NCI-H128 (cell line): ENCODE measurements at regions not wholly inside any gene's neighbourhood (a gene's known extent, or its start where the extent isn't known, plus 50 kb on each side); places are given as distances from the start of the nearest gene placed in this dataset.

Experiments
- DNase-seq: peaks from one replicate; lab custom pipeline; 2025; ENCODE audit not compliant: unreplicated experiment; lab: John Stamatoyannopoulos, UW

DNA sequence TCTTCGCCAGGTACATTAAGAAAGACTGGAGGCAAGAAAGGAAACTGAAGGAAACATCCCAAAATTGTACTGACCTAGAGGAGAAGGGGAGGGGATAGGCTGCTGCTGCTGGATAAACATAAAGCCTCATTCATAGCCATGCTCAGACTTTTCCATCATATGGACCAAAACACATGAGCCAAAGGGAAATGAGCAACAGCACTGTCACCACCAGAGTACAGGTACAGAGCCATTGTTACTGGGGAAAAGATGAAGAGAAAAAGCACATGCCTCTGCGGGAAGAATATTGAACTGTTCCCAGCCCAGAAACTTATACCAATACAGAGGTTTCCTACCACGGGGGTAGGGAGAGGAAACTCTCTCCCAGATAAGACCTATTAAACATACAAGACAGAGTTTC is 861.9 kb downstream of the NTRK3 start:
- DNase-seq = no peak

DNA sequence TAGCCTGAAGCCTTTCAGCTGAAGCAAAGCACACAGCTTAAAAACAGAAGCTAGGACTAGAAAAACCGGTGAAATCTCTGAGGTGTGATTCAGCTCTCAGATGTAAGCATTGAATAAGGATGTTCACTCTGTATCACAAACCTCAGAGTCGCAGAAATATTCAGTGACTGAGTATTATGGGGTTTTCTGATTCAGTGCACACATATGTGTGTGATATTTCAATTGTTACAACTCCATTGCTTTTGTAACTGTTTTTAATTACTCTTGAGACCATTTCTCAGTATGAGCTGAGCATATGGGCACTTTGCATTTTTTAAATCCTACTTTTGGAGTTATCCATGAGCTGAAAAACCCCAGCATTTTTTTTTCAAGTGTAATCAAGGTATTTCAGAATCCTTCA is 868.8 kb downstream of the NTRK3 start:
- no peak for DNase-seq

DNA sequence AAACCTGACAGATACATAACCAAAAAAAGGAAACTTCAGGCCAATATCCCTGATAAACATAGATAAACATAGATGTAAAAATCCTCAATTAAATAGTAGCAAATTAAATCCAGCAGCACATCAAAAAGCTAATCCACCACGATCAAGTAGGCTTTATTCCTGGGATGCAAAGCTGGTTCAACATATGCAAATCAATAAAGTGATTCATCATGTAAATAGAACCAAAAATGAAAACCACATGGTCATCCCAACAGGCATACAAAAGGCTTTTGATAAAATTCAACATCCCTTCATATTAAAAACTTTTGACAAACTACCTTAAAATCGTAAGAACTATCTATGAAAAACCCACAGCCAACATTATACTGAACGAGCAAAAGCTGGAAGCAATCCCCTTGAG is 882.2 kb downstream of the NTRK3 start:
- DNase-seq = no peak

DNA sequence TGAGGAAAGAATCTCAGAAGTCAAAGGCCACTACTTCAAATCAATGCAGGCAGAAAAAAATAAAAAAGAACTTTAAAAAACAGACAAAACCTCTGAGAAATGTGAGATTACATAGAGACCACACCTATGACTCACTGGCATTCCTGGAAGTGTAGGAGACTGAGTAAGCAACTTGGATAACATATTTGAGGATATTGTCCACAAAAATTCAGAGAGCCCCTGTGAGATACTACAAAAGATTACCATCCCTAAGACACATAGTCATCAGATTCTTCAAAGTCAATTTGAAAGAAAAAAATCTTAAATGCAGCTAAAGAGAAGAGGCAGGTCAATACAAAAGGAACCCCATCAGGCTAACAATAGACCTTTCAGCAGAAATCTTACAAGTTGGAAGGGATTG is 887.3 kb downstream of the NTRK3 start:
- no peak for DNase-seq

DNA sequence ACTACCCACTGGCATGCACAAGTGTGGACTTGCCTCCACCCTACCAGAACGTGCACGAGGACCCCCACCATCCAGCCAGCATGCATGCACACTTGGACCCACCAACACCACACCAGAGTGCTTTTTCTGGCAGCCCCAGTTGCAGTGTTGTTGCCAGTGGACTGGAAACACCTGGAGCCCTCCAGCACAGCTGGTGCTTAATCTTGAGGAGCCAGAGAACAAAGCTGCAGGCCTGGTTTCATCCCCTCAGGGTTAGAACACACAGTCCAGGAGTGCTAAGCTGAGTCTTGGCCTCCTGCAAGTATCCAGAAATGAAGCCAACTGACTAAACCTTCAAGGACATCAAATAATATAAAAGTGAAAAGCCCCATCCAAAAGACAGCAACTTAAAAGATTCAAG is 888.0 kb downstream of the NTRK3 start:
- no peak for DNase-seq

DNA sequence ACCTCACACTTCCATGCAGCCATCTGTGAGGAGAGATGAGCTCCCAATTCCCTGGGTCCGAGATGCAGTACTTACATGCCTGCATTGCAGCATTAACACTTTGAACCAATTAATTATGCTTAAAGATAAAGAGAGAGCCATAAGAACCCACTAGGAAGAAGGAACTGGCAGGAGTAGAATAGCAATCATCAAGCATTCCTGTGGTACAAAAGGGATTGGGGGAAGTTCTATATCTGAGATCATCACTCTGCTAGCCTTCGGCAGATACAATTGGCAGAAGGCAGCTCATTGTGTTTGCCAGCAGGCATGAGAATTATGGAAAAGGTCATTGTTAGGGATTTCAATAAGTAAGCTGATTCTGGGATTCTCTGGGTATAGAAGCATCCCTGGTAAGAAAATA is 891.4 kb downstream of the NTRK3 start:
- no peak for DNase-seq

DNA sequence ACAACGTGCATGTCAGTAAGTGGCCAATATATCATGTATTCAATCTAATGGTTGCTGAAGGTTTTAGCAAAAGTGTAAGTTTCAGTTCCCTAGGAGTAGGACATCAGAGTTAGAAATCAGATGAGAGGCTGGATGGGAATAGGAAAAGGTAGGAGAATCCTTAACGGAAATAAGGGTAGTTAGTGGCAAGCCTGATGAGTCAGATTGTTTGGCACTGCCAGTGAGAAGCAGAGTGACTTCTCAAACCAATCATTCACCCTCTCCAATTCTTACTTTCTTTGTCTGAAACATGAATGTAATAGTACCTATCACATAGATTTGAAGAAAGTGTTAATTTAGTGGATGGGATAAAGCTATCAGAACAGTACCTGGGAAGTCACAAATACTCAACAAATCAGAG is 894.0 kb downstream of the NTRK3 start:
- no peak for DNase-seq

DNA sequence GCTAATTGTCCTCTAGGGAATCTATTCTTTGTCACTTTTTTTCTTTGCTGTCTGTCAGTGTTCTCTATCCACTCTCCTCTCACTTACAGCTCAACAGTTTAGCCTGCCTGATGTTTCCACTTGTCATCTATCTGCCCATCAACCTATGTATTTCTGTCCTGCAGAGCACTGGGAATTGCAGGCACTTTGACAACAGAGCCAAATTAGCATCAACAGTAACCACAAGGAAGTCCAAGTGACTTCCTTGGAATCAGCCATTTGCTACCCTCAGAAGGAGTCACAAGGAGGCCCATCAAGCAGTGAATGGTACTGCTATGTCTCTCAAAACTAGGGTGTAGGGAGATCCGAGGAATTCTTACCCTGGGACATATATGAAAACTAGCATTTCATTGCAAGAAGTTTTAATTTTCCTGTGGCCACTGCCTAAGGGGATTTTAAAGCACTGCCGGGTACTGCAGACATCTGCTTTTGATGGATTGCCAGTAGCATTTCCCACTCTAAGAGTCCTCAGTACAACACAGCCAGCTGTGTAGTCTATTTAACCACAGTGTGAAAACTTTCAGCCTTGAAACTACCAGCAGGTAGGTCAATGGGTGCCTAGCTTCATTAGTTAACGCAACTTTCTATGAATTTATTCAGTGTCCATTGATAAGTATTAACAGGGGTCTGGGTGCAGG is 898.8 kb downstream of the NTRK3 start:
- no peak for DNase-seq

DNA sequence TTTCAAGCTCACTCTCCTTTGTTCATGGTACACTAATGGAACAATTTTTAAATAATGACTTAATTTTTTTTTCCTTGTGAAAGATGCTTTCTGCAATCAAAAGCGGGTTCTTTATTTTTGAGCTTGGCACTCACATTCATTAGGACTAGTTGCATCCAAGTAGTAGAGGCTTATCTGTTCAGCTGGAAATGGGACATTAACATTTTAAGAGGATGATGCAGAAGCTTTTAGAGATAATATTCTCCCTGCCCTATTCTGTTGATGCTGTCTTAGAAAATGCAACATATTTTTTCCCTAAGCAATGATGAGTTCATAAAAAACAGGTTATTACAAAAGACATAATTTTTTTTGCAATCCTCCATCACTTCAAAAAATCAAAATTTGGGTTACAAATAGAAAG is 900.6 kb downstream of the NTRK3 start:
- no peak for DNase-seq

DNA sequence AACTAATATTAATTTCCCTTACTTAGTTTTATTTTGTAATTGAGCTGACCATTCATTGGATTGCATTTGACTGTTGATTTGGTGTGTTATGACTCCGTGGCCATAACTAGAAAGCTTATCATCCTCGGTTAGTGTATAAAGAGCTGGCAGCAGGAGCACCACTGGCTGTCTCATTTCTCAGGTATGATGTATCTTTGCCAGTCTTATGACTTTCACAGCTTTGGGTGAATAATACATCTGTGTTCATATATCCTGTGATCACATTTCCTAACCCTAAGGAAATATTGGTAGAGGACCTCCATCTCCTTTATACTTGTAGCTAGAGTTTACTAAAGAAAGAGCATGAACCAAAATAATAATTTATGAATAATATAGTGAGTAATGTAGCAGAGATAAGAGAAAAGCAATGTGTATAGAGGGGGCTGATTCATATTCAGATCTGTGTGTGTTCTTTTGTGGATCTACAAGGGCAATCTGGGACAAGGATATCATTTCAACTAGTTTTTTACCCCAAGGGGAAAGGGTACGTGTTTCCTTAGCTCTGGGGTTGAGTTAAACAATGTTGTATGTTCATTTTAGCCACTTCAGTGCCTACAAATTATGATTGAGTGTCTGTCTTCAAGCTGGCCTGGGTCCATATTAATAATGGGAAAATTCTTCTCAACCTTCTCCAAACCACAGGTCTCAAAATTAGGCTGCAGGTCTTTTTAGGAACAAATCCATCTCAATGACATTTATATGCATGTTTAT is 901.7 kb downstream of the NTRK3 start:
- DNase-seq = no peak

DNA sequence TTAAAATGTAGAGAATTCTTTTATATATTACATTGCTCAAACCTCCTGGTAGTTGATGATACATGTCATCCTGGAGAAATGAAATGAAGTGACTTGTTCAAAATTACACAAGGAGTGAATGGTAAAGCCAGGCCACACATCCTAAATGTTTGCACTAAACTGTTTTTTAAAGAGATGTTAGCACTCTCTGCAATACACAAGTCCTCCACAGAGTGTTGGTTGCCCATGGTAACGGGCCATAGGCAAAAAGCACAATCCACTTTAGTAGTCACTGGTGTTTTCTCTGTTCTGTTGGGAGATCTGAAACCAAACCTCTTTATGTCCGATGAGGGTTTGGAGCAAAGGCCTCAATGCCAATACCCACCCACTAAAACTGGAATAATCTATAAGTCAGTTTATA is 907.4 kb downstream of the NTRK3 start:
- no peak for DNase-seq

DNA sequence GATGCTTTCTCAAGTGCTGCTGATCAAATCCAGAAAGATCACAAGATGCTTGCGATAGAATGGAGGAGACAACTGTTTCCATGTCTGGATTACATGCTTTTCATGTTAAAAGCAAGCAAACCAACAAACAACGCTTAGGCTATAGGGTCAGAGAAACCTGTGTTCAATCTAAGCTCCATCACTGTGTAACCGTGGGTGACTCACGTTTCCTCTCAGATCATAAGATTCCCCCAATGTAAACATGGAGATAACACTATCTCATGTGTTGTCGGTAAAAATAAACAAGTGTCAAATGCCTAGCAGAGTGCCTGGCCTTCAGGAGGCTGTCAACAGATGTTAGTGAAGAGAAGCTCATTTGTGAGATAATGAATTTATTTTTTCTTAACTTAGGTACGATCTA is 907.8 kb downstream of the NTRK3 start:
- DNase-seq = no peak

DNA sequence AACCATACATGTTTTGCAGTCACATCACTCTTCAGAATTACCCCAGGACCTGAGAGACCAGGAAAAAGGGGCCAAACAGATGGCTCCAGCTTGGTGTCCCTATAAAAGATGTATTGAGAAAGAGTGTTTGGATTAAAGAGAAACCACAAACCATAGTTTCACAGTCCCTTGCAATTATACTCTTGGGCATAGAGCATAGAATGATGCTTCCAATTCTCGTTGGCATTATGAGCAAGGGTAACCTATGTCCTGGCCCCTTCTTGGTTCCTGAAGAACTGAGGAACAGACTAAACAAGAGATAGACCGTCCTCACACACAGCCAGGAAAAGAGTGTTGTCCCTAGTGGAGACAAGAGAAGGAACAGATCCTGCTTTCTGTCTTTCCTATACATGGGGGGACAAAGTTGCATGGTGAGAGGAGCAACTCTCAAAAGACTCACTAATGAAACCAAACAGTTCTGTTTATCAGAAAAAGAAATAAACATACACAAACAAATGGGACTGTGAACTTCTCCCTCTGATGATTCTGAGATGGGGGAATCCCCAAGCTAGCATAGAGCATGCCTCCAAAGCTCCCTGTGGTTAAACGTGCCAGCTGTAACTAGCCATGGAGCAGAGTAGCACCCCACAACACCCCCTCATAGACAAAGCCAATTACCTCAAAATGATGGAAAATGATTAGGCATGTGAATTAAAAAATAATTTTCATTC is 908.6 kb downstream of the NTRK3 start:
- DNase-seq = no peak

DNA sequence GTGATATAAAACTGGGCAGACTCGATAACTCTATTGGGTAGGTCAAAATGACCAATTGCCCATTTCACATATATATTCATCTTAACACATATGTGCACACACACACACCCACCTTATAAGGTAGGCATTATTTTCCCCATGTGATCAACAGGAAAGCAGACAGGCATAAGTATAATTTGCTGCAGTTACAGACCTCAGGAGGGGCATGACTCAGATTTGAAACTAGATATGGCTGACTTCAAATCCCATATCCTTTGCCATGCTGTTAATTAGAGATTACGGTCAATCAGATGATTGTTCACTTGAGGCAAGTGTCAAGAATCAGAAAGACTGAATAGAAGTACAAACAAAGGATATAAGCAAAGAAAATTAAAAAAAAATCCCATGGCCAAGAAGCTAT is 910.6 kb downstream of the NTRK3 start:
- no peak for DNase-seq

DNA sequence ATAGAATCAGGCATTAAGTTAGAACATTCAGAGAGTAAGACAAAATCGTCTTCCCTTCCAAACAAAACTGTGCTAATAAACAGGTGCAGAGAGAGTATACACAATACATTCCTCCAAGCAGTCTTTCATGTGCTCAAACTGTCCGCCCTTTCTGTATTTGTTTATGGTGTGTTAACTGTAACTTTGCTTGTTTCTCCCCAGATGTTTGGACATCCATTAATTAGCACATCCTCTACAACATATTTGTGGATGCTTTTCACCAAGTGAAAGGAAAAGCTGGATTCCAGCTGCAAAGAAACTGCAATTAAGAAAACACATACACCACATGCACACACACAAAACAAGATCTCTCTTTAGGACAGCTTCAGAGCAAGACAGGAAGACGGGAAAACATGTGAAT is 912.6 kb downstream of the NTRK3 start:
- no peak for DNase-seq

DNA sequence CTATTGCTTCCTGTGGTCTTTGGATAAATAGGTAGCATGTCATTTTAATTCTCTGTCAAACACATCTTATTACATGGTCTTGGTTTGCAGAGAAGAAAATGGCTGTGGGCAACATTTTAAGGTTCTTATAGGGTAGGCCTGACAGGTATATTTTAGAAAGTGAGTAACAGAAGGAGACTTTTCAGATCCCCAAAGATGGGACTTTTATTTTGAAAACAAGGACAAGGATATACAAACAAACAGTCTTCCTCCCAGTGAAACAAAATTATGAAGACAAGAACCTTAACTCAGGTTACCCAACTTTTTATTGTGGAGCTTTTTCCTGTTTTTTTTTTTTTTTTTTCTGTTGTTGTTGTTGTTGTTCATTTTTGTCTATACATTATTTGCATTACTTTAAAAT is 916.2 kb downstream of the NTRK3 start:
- no peak for DNase-seq

DNA sequence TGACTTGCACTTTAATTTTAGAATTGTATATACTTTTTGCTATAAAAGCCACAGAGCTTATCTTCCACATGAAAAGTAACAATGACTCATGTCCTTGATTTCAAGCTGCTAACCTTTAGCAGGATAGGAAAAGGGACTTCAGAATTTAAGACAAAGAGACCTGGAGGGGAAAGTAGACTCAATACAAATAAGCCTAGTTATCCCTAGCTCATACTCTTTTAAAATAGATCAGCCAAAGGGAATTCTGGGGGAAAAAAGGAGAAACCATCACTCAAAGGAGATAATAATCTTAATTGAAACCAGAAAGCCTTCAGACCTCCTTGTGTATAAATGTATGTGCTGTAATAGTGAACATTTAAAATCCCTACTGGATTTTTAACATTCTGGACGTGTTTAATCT is 930.3 kb downstream of the NTRK3 start:
- DNase-seq = no peak

DNA sequence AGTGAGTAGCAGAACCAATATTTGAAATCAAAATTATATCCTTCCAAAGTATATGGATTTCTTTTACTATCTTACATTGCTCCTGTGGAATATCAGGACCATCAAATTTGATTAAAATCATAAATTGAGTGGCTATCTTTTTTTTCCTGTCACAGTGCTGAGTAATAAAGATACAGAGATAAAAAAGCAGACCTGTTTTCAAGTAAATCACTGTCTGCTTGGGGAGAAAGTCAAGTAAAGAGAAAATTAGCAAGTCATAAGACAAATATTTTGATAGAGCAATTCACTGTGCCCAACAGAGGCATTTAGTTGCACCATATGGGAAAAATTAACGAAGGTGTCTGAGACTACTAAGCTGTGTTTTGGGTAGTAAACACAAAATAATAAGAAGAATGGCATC is 933.7 kb downstream of the NTRK3 start:
- DNase-seq = no peak

DNA sequence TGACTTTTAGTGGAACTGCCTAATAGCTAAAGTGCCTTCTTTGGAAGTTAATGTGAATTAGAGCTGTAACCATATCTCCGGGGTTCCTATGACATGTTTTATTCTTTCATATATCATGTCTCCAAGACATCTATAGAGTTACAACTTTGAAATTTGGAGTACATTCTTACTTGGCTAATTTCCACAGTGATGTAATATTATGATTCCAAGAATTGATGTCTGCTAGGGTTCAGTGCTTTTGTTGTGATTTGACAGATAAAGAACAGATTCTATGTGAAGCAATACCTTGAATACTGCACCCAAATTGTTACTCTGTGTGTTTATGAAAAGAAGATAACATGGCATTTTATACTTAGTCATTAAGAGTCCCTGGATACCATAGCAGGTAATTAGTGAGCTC is 934.3 kb downstream of the NTRK3 start:
- DNase-seq = no peak

DNA sequence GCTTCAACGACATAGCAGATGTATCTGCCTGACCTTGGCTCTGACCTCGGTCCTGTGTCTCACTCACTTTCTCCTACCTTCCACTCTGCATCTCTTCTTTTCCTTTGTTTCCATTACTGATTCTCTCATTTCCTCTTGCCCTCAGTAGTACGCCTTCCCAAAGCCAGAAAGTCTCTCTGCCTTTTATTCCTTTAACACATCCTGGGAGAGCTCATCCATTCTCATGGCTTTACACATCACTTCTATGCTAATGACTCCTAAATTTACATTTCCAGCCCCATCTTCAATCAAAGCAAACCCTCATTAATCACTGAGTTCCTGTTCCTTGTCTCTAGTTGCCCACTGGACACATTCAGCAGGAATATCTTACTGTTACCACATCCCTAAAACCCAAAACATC is 938.6 kb downstream of the NTRK3 start:
- no peak for DNase-seq

DNA sequence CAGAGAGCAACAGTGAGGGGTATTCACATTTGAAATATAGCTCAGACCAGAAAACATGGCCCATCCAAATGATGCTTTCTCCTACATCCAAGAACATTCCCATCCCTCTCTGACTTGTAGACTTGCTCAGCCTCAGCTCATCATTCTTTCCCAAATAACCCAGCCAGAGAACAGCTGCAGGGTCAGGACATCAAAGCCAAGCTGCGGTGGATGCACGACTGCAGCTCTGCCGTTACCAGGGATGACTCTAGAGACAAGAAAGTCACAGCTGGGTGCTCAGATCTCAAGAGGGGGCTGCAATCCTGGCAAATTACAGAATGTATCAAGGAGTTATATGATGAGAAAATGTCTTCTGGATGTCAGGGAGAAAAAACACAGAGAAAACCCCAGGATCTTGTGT is 944.3 kb downstream of the NTRK3 start:
- no peak for DNase-seq

DNA sequence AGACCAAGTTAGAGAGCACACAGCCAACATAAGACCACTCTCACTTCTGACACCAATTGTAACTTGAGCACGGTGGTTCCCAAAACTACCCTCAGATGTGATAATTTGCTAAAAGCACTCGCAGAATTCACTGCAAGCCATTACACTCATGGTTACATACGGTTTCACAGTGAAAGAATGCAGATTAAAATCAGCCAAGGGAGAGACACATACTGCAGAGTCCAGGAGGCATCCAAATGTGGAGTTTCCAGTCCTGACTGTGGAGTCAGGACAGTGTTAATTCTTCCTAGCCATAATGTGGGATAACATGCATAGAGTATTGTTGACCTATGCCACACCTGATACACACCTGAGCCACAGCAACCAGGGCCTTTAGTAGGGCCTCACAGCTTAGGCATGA is 956.4 kb downstream of the NTRK3 start:
- DNase-seq = no peak
